Ovary (tissue), 3 donors: ENCODE measurements at regions not wholly inside any gene's neighbourhood (a gene's known extent, or its start where the extent isn't known, plus 50 kb on each side); places are given as distances from the start of the nearest gene placed in this dataset.

ENCODE experiments used
- CTCF ChIP-seq, 3 donors: fragments of 450-650 bp in 2 of 3; fragments of 200-600 bp in 1 of 3; IDR thresholded peaks; one replicate each; pipeline versions ENCODE4 v1.5.1 to v1.8.0; 2016 to 2022; ENCODE audit warnings: antibody characterized with exemption in 3 of 3, mild to moderate bottlenecking in 1 of 3
- EP300 ChIP-seq: sonication (generic); formaldehyde crosslinking; IDR thresholded peaks from one replicate; pipeline ENCODE4 v1.6.1; 2017; ENCODE audit warnings: antibody characterized with exemption
- POLR2A ChIP-seq: fragments of 450-650 bp; IDR thresholded peaks from one replicate; pipeline ENCODE4 v1.6.1; 2017; ENCODE audit warnings: antibody characterized with exemption, mild to moderate bottlenecking, moderate library complexity
- donor health status: DM: no; HTN: no; CAD: no.

GRCh38 chr18:47434214-47434746 lies 182.8 kb upstream of the SKOR2 start:
- TF ChIP-seq EP300, result no peak
- no peak for TF ChIP-seq CTCF (IDR thresholded peaks at IDR 0.05)
- no peak for TF ChIP-seq POLR2A
